ENCODE measurements at regions not wholly inside any gene's neighbourhood (a gene's known extent, or its start where the extent isn't known, plus 50 kb on each side); places are given as distances from the start of the nearest gene placed in this dataset.

DNA sequence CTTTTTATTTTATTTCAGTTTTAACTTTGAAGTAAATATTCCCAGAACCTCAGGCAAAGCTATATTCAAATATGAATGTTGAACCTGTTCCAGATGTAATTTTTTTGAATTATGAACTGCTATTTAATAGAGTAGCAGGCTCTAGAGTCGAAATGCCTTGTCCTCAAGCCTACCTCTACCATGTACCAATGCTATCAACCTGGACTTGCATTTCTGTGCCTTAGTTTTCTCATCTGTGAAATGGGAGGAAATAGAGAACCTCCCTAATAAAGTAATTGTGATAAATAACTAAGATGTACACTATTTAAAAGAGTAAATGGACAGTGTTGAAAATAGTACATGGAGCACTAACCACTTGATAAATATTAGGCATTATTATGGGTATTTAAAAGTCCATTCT is 551.6 kb upstream of the JARID2 start:
- H3K4me3 ChIP-seq (ENCODE audit: low read depth, low read length): no peak overlapping the region
- no peak for TF ChIP-seq CTCF (IDR thresholded peaks at IDR 0.05; ENCODE audit: low read depth, low read length)

- TF ChIP-seq CTCF (IDR thresholded peaks at IDR 0.05; ENCODE audit: low read depth, low read length): no peak
These were observed 550.3 kb upstream of the JARID2 start for GRCh38 chr6:14695579-14695978.

GRCh38 chr6:14696367-14696766 is 549.5 kb upstream of the JARID2 start:
- no peak overlapping the region for H3K4me3 ChIP-seq (ENCODE audit: low read depth, low read length)
- TF ChIP-seq CTCF (IDR thresholded peaks at IDR 0.05; ENCODE audit: low read depth, low read length): no peak

More at GRCh38 chr6:14695579-14695978, 550.3 kb upstream of the JARID2 start:
- H3K4me3 ChIP-seq (ENCODE audit: low read depth, low read length): no peak overlapping the region

DNA sequence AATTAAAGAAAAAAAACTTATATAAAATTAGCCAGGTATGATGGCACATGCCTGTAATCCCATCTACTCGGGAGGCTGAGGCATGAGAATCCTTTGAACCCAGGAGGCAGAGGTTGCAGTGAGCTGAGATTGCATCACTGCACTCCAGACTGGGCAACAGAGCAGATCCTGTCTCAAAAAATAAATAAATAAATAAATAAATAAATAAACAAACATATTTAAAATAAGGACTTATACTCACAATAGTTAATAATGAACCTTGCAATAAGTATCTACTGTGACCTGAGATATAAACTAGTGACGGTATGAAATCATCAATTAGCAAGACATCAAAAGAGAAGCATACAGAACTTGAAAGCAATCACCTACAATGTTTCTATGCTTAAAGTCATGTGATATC is 548.4 kb upstream of the JARID2 start:
- H3K4me3 ChIP-seq (ENCODE audit: low read depth, low read length): no peak overlapping the region
- TF ChIP-seq CTCF (IDR thresholded peaks at IDR 0.05; ENCODE audit: low read depth, low read length): no peak

GRCh38 chr6:14699803-14700601 is 545.9 kb upstream of the JARID2 start:
- no peak overlapping the region for H3K4me3 ChIP-seq (ENCODE audit: low read depth, low read length)
- no peak for TF ChIP-seq CTCF (IDR thresholded peaks at IDR 0.05; ENCODE audit: low read depth, low read length)

GRCh38 chr6:14701946-14702345 is 543.9 kb upstream of the JARID2 start:
- no peak overlapping the region for H3K4me3 ChIP-seq (ENCODE audit: low read depth, low read length)
- no peak for TF ChIP-seq CTCF (IDR thresholded peaks at IDR 0.05; ENCODE audit: low read depth, low read length)

DNA sequence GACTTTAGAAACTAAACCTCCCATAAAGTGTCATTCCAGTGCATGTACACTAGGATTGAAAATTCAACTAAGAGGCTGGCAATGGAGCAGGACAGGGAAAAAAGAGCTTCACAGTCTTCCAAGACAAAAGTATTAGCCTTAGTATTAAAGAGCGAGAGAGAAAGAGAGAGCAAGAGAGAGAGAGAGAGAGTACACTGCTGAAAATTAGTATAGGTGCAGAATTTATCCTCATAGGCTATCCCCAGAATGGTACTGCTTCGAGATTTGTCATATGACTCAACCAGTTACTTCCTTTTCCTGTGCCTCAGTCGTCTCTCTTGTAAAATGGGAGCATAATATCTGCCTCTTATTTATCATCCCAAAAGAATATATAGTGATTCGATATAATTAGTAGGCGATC is 543.2 kb upstream of the JARID2 start:
- no peak for TF ChIP-seq CTCF (IDR thresholded peaks at IDR 0.05; ENCODE audit: low read depth, low read length)
- no peak overlapping the region for H3K4me3 ChIP-seq (ENCODE audit: low read depth, low read length)

Data from WI38 (cell line).